ENCODE measurements at regions not wholly inside any gene's neighbourhood (a gene's known extent, or its start where the extent isn't known, plus 50 kb on each side); places are given as distances from the start of the nearest gene placed in this dataset.

- TF ChIP-seq CTCF (IDR thresholded peaks at IDR 0.05; ENCODE audit: unreplicated experiment in 3 of 3) = no peak
- peaks cover 3% of the 10 kb centered on the region for H3K27me3 Mint-ChIP-seq (ENCODE audit: low read depth)
Observed at GRCh38 chr11:135009125-135009524, 597.1 kb upstream of the B3GAT1 start.

GRCh38 chr11:135008412-135008811, 596.4 kb upstream of the B3GAT1 start:
- Mint-ChIP-seq H3K27ac (peak overlapping the region; percentile 69 to 83 (median 78)), H3K4me3 (peak overlapping the region in 1 of 3 experiments; percentile 40), H3K36me3 (ENCODE audit: low read depth) (no peaks in the 10 kb centered on the region), H3K9me3 (peaks cover 17% of the 10 kb centered on the region), H3K4me1 (peaks cover 46% of the 10 kb centered on the region), H3K27me3 (ENCODE audit: low read depth) (peaks cover 3% of the 10 kb centered on the region)
- no peak for TF ChIP-seq CTCF (IDR thresholded peaks at IDR 0.05; ENCODE audit: unreplicated experiment in 3 of 3)

More at GRCh38 chr11:135009125-135009524, 597.1 kb upstream of the B3GAT1 start:
- Mint-ChIP-seq H3K36me3 (ENCODE audit: low read depth) (no peaks in the 10 kb centered on the region), H3K4me1 (peaks cover 44% of the 10 kb centered on the region), H3K9me3 (peaks cover 17% of the 10 kb centered on the region), H3K4me3 (no peak overlapping the region), H3K27ac (no peak overlapping the region)

GRCh38 chr11:135008001-135008405, 596.0 kb upstream of the B3GAT1 start:
- H3K4me3 Mint-ChIP-seq = peak overlapping the region in 2 of 3 experiments; percentile 19 to 40
- no peak for TF ChIP-seq CTCF (IDR thresholded peaks at IDR 0.05; ENCODE audit: unreplicated experiment in 3 of 3)

GRCh38 chr11:135006800-135007199, 594.8 kb upstream of the B3GAT1 start:
- Mint-ChIP-seq H3K27ac (peak overlapping the region; percentile 69 to 83 (median 76)), H3K9me3 (peaks cover 10% of the 10 kb centered on the region), H3K4me3 (peak overlapping the region in 1 of 3 experiments; percentile 70), H3K36me3 (ENCODE audit: low read depth) (no peaks in the 10 kb centered on the region), H3K4me1 (peaks cover 57% of the 10 kb centered on the region), H3K27me3 (ENCODE audit: low read depth) (peaks cover 3% of the 10 kb centered on the region)
- no peak for TF ChIP-seq CTCF (IDR thresholded peaks at IDR 0.05; ENCODE audit: unreplicated experiment in 3 of 3)

More at GRCh38 chr11:135008001-135008405, 596.0 kb upstream of the B3GAT1 start:
- no peaks in the 10 kb centered on the region for H3K36me3 Mint-ChIP-seq (ENCODE audit: low read depth)
- H3K9me3 Mint-ChIP-seq = peaks cover 15% of the 10 kb centered on the region
- peaks cover 46% of the 10 kb centered on the region for H3K4me1 Mint-ChIP-seq
- H3K27me3 Mint-ChIP-seq (ENCODE audit: low read depth) = peaks cover 3% of the 10 kb centered on the region
- H3K27ac Mint-ChIP-seq = peak overlapping the region; percentile 69 to 83 (median 78)

- peaks cover 8% of the 10 kb centered on the region for H3K27me3 Mint-ChIP-seq (ENCODE audit: low read depth)
- H3K4me3 Mint-ChIP-seq = peak overlapping the region in 1 of 3 experiments; percentile 51
- no peaks in the 10 kb centered on the region for H3K36me3 Mint-ChIP-seq (ENCODE audit: low read depth)
- H3K27ac Mint-ChIP-seq = peak overlapping the region; percentile 94 to 98 (median 96)
- no peak for TF ChIP-seq CTCF (IDR thresholded peaks at IDR 0.05; ENCODE audit: unreplicated experiment in 3 of 3)
- H3K9me3 Mint-ChIP-seq = peaks cover 7% of the 10 kb centered on the region
- H3K4me1 Mint-ChIP-seq = peaks cover 80% of the 10 kb centered on the region
Observed at GRCh38 chr11:135004495-135004894, 592.5 kb upstream of the B3GAT1 start.

- no peak for TF ChIP-seq CTCF (IDR thresholded peaks at IDR 0.05; ENCODE audit: unreplicated experiment in 3 of 3)
- no peaks in the 10 kb centered on the region for H3K36me3 Mint-ChIP-seq (ENCODE audit: low read depth)
- H3K27me3 Mint-ChIP-seq (ENCODE audit: low read depth) = peaks cover 8% of the 10 kb centered on the region
- peaks cover 84% of the 10 kb centered on the region for H3K4me1 Mint-ChIP-seq
- H3K4me3 Mint-ChIP-seq = no peak overlapping the region
- H3K27ac Mint-ChIP-seq = peak overlapping the region; percentile 3 to 88 (median 81)
- H3K9me3 Mint-ChIP-seq = peaks cover 4% of the 10 kb centered on the region
Observed at GRCh38 chr11:135002236-135002635, 590.2 kb upstream of the B3GAT1 start.

Data from nephron (organoid).